Endothelial cell of umbilical vein (primary cell): ENCODE measurements at regions not wholly inside any gene's neighbourhood (a gene's known extent, or its start where the extent isn't known, plus 50 kb on each side); places are given as distances from the start of the nearest gene placed in this dataset.

ENCODE experiments used
- BruUV-seq: library from RNA; stranded (reverse); fragments of 400-500 nt; replicated peaks from 2 replicates; lab custom pipeline; 2021; lab: Mats Ljungman, UMichigan
- CTCF ChIA-PET: fragments of 300-600, 350-600 bp; sonication (Branson Sonifier 250); formaldehyde crosslinking; loops from one replicate; lab custom pipeline; 2021; ENCODE audit warnings: antibody characterized with exemption, inconsistent platforms; lab: Charles Lee
- POLR2A ChIA-PET: fragments of 300-600, 350-600 bp; sonication (Branson Sonifier 250); formaldehyde crosslinking; loops from one replicate; lab custom pipeline; 2021; ENCODE audit warnings: antibody characterized with exemption, inconsistent platforms; lab: Charles Lee
- DNase-seq: peaks from one replicate; pipeline ENCODE4 v3.0.0-alpha.2; 2011; ENCODE audit warnings: low read depth, low spot score
- FAIRE-seq: peaks from 2 replicates; lab custom pipeline; 2011; peaks lifted over from hg19 to GRCh38; lab: Jason Lieb, UNC
- H2AFZ ChIP-seq: 2 replicates; pipeline ENCODE4 v1.6.0; 2012; ENCODE audit warnings: low read depth, low read length, control low read depth, inconsistent platforms
- H3K27ac ChIP-seq: 2 replicates; pipeline ENCODE4 v1.5.1; 2011; ENCODE audit warnings: low read depth, mild to moderate bottlenecking, control low read depth, low read length, moderate library complexity; ENCODE audit not compliant: insufficient read depth
- H3K27me3 ChIP-seq, 2 experiments: 2 replicates each; pipeline versions ENCODE4 v1.6.0 to v1.6.1; 2011; ENCODE audit warnings: low read length in 2 of 2, mixed read lengths in 1 of 2; ENCODE audit not compliant: control insufficient read depth in 2 of 2, insufficient read depth in 2 of 2
- H3K36me3 ChIP-seq, 2 experiments: 2 replicates in 1 of 2; 3 replicates in 1 of 2; pipeline ENCODE4 v1.5.1; 2011; ENCODE audit warnings: low read length in 2 of 2, mild to moderate bottlenecking in 1 of 2, moderate library complexity in 1 of 2; ENCODE audit not compliant: control insufficient read depth in 2 of 2, insufficient read depth in 2 of 2; ENCODE audit errors: extremely low read depth in 1 of 2
- H3K4me1 ChIP-seq: 3 replicates; pipeline ENCODE4 v1.5.1; 2011; ENCODE audit warnings: mild to moderate bottlenecking, low read length; ENCODE audit not compliant: control insufficient read depth, insufficient read depth; ENCODE audit errors: extremely low read depth
- H3K4me2 ChIP-seq: 2 replicates; pipeline ENCODE4 v1.6.1; 2011; ENCODE audit warnings: low read length, control low read depth, mixed read lengths; ENCODE audit not compliant: insufficient read depth
- H3K4me3 ChIP-seq, 3 experiments: fragments of 200-600 bp in 1 of 3; sonication (generic), shearing (Covaris generic) in 1 of 3; replicated peaks in 1 of 3; 2 replicates each; pipeline ENCODE4 v1.5.1; 2011 to 2016; ENCODE audit warnings: control low read depth in 3 of 3, low read length in 3 of 3, mild to moderate bottlenecking in 2 of 3, inconsistent platforms in 1 of 3, low read depth in 1 of 3, moderate library complexity in 1 of 3; ENCODE audit not compliant: insufficient read depth in 1 of 3
- H3K79me2 ChIP-seq: 2 replicates; pipeline ENCODE4 v1.6.0; 2012; ENCODE audit warnings: low read length, inconsistent platforms; ENCODE audit not compliant: control insufficient read depth, insufficient read depth
- H3K9ac ChIP-seq: replicated peaks from 2 replicates; pipeline ENCODE3; 2011; ENCODE audit warnings: low read length, control low read depth; ENCODE audit not compliant: insufficient read depth; ENCODE audit errors: extremely low read depth
- H3K9me1 ChIP-seq: replicated peaks from 3 replicates; pipeline ENCODE4 v1.6.0; 2011; ENCODE audit warnings: mild to moderate bottlenecking, low read length; ENCODE audit not compliant: control insufficient read depth, insufficient read depth; ENCODE audit errors: extremely low read depth
- H3K9me3 ChIP-seq: replicated peaks from 2 replicates; pipeline ENCODE4 v1.5.1; 2012; ENCODE audit warnings: low read length, inconsistent platforms; ENCODE audit not compliant: control insufficient read depth, insufficient read depth
- H4K20me1 ChIP-seq: replicated peaks from 2 replicates; pipeline ENCODE3; 2011; ENCODE audit warnings: mild to moderate bottlenecking, low read length; ENCODE audit not compliant: control insufficient read depth, insufficient read depth; ENCODE audit errors: extremely low read depth
- EZH2 ChIP-seq: IDR thresholded peaks from 2 replicates; pipeline ENCODE4 v1.6.1; 2012; ENCODE audit warnings: borderline replicate concordance, low read depth, mild to moderate bottlenecking, moderate library complexity, low read length, inconsistent platforms; ENCODE audit not compliant: severe bottlenecking
- FOS ChIP-seq: IDR thresholded peaks from 2 replicates; pipeline ENCODE4 v1.6.1; 2011; ENCODE audit warnings: mild to moderate bottlenecking, low read length, moderate library complexity, borderline replicate concordance; ENCODE audit not compliant: insufficient read depth
- JUN ChIP-seq: IDR thresholded peaks from 2 replicates; pipeline ENCODE4 v1.6.1; 2011; ENCODE audit warnings: borderline replicate concordance, low read depth; ENCODE audit not compliant: insufficient read length, insufficient read depth
- MYC ChIP-seq: IDR thresholded peaks from one replicate; pipeline ENCODE4 v1.6.1; 2011; ENCODE audit warnings: mild to moderate bottlenecking, low read depth, low read length
- POLR2A ChIP-seq: IDR thresholded peaks from 2 replicates; pipeline ENCODE4 v1.6.1; 2012; ENCODE audit warnings: low read depth, mild to moderate bottlenecking, control low read depth, low read length
- POLR2AphosphoS5 ChIP-seq: IDR thresholded peaks from 2 replicates; pipeline ENCODE4 v1.6.1; 2012; ENCODE audit warnings: low read depth, mild to moderate bottlenecking, control low read depth, low read length, moderate library complexity; ENCODE audit not compliant: insufficient read depth
- dilution Hi-C: fragments of 300-500 bp; cut with MboI; formaldehyde crosslinking; loops from one replicate; pipeline ENCODE4 v1.15.0; 2019; ENCODE audit warnings: low sequenced_read_pairs; ENCODE audit not compliant: extremely low pct_ligation_motif_present
- intact Hi-C: fragments of 100-400 bp; cut with micrococcal nuclease; formaldehyde crosslinking; loops from one replicate; pipeline ENCODE4 v1.10.0; 2022
- TF ChIP-seq, protein P1 (sequence below): IDR thresholded peaks from 2 replicates; pipeline ENCODE4 v1.6.1; 2011; ENCODE audit not compliant: insufficient read depth, insufficient read length
- TF ChIP-seq, protein P2 (sequence below), 2 donors: IDR thresholded peaks; 1 replicate in 1 of 2; 2 replicates in 1 of 2; pipeline ENCODE4 v1.5.1; 2011; ENCODE audit warnings: low read length in 2 of 2, mild to moderate bottlenecking in 2 of 2, moderate library complexity in 2 of 2, control low read depth in 1 of 2, inconsistent platforms in 1 of 2, low read depth in 1 of 2; ENCODE audit not compliant: insufficient read depth in 1 of 2; ENCODE audit errors: extremely low read depth in 1 of 2

DNA sequence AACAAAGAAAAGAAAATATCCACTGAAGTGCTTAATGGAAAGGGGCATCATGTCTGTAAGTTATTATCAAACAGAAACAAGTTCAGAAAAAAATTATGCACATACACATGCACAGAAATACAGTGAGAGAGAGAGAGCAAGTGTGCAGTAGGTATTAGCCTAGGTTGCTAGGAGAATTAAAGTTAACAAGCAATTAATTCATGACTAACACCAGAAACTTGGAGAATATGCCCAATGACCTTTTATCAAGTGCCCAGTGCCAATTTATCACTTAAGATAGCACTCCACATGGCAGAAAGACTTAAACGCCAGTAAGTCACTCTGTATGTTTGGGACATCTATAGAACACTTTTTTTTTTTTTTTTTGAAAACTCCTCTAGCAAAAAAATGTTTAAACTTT is 56.2 kb upstream of the SLC16A1 start:
- DNase-seq (no peak), FAIRE-seq (no peak)
- no peaks in the 10 kb centered on the region for H3K27me3 ChIP-seq
- intact Hi-C loops = no loop called here
- H3K27ac ChIP-seq = no peak overlapping the region
- no TSS peak for BruUV-seq
- no peak overlapping the region for H3K4me3 ChIP-seq
- no peak overlapping the region for H2AFZ ChIP-seq
- no peak overlapping the region for H3K9ac ChIP-seq
- H3K79me2 ChIP-seq = no peaks in the 10 kb centered on the region
- H4K20me1 ChIP-seq = no peaks in the 10 kb centered on the region
- H3K9me3 ChIP-seq = no peaks in the 10 kb centered on the region
- TF ChIP-seq, protein P1, sequence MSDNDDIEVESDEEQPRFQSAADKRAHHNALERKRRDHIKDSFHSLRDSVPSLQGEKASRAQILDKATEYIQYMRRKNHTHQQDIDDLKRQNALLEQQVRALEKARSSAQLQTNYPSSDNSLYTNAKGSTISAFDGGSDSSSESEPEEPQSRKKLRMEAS = no peak
- no peak for TF ChIP-seq POLR2AphosphoS5
- no peak for TF ChIP-seq JUN
- TF ChIP-seq EZH2 = no peak
- no peak for TF ChIP-seq FOS
- H3K4me1 ChIP-seq = no peaks in the 10 kb centered on the region
- no peak overlapping the region for H3K4me2 ChIP-seq
- POLR2A ChIA-PET = no interaction called here
- no peaks in the 10 kb centered on the region for H3K36me3 ChIP-seq
- H3K9me1 ChIP-seq = no peaks in the 10 kb centered on the region
- dilution Hi-C loops = no loop called here
- CTCF ChIA-PET = interaction anchor here (1.0 kb wide), 1 partner anchor 12 kb away, joined by 3 read pairs; no protein-coding TSS in a partner anchor

DNA sequence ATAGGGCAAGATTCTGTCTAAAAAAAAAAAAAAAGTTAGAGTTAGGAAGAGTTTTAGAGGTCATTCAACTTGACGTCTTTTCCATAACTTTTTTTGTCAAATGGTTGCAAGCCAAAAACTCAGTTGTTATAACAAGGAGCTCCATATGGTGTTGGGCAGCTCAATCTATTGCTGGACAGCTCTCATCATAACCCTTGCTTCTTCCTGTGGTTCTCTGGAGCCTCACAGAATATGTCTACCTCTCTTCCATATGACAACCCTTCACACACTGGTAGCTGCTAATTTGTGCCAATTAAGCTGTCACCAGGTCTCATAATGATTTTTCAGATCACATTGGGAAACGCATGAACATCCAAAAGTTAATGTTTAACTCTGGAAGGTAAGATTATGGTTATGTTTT is 57.8 kb upstream of the SLC16A1 start:
- FAIRE-seq = no peak
- no peaks in the 10 kb centered on the region for H3K36me3 ChIP-seq
- no peaks in the 10 kb centered on the region for H3K9me3 ChIP-seq
- no peaks in the 10 kb centered on the region for H3K27me3 ChIP-seq
- no peak overlapping the region for H3K4me2 ChIP-seq
- BruUV-seq = no TSS peak
- no peak overlapping the region for H3K27ac ChIP-seq
- DNase-seq = no peak
- no peak overlapping the region for H2AFZ ChIP-seq
- TF ChIP-seq EZH2 (no peak), POLR2A (no peak), FOS (no peak), MYC (no peak)
- TF ChIP-seq, protein P2, sequence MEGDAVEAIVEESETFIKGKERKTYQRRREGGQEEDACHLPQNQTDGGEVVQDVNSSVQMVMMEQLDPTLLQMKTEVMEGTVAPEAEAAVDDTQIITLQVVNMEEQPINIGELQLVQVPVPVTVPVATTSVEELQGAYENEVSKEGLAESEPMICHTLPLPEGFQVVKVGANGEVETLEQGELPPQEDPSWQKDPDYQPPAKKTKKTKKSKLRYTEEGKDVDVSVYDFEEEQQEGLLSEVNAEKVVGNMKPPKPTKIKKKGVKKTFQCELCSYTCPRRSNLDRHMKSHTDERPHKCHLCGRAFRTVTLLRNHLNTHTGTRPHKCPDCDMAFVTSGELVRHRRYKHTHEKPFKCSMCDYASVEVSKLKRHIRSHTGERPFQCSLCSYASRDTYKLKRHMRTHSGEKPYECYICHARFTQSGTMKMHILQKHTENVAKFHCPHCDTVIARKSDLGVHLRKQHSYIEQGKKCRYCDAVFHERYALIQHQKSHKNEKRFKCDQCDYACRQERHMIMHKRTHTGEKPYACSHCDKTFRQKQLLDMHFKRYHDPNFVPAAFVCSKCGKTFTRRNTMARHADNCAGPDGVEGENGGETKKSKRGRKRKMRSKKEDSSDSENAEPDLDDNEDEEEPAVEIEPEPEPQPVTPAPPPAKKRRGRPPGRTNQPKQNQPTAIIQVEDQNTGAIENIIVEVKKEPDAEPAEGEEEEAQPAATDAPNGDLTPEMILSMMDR (IDR thresholded peaks at IDR 0.05; ENCODE audit: extremely low read depth in 1 of 2, insufficient read depth in 1 of 2, low read depth in 1 of 2, low read length in 2 of 2) = no peak
- TF ChIP-seq, protein P1 = no peak
- H3K4me1 ChIP-seq = no peaks in the 10 kb centered on the region
- intact Hi-C loops = no loop called here
- H3K4me3 ChIP-seq = no peak overlapping the region
- no peaks in the 10 kb centered on the region for H3K9me1 ChIP-seq
- dilution Hi-C loops = no loop called here
- no peak overlapping the region for H3K9ac ChIP-seq
- ChIA-PET CTCF (interaction anchor here (1.0 to 1.3 kb wide), 3 partner anchors 8 to 59 kb away, joined by 4 to 5 read pairs (median 4); partner anchors contain the start of gene LRIG2), POLR2A (interaction anchor here (0.7 kb wide), 1 partner anchor 60 kb away, joined by 4 read pairs; no protein-coding TSS in a partner anchor)
- no peaks in the 10 kb centered on the region for H4K20me1 ChIP-seq
- no peaks in the 10 kb centered on the region for H3K79me2 ChIP-seq
